Calu3 (cell line): ENCODE measurements at regions not wholly inside any gene's neighbourhood (a gene's known extent, or its start where the extent isn't known, plus 50 kb on each side); places are given as distances from the start of the nearest gene placed in this dataset.

Experiments used
- BruUV-seq: library from RNA; stranded (reverse); fragments of 400-500 nt; replicated peaks from 2 replicates; lab custom pipeline; 2021; lab: Mats Ljungman, UMichigan
- CTCF ChIA-PET: fragments of 300-600 bp; sonication (Branson Sonifier 250); formaldehyde crosslinking; loops from one replicate; lab custom pipeline; 2022; ENCODE audit warnings: antibody characterized with exemption; lab: Charles Lee
- DNase-seq: peaks from one replicate; pipeline ENCODE4 v3.0.0; 2022
- H3K27ac Mint-ChIP-seq: one replicate; pipeline ENCODE4 v1.8.0; 2022; ENCODE audit warnings: mixed read lengths; ENCODE audit not compliant: unreplicated experiment
- H3K27me3 Mint-ChIP-seq: one replicate; pipeline ENCODE4 v1.8.0; 2022; ENCODE audit warnings: mixed read lengths; ENCODE audit not compliant: unreplicated experiment
- H3K36me3 Mint-ChIP-seq: one replicate; pipeline ENCODE4 v1.8.0; 2022; ENCODE audit warnings: mild to moderate bottlenecking, moderate library complexity, mixed read lengths; ENCODE audit not compliant: insufficient read depth, unreplicated experiment
- H3K4me1 Mint-ChIP-seq: one replicate; pipeline ENCODE4 v1.8.0; 2022; ENCODE audit warnings: mild to moderate bottlenecking, low read depth, mixed read lengths; ENCODE audit not compliant: unreplicated experiment
- H3K4me3 Mint-ChIP-seq: one replicate; pipeline ENCODE4 v1.8.0; 2022; ENCODE audit warnings: mild to moderate bottlenecking, low read depth, moderate library complexity, mixed read lengths; ENCODE audit not compliant: unreplicated experiment
- H3K9me3 Mint-ChIP-seq: one replicate; pipeline ENCODE4 v1.8.0; 2022; ENCODE audit warnings: low read depth, mixed read lengths; ENCODE audit not compliant: unreplicated experiment
- intact Hi-C: fragments of 100-400 bp; cut with micrococcal nuclease; formaldehyde crosslinking; loops from one replicate; pipeline ENCODE4 v1.10.0; 2022; ENCODE audit not compliant: unreplicated experiment
- TF ChIP-seq, protein P1 (sequence below): fragments of 200-600 bp; IDR thresholded peaks from one replicate; pipeline ENCODE4 v1.8.0; 2022; ENCODE audit warnings: antibody characterized with exemption; ENCODE audit not compliant: unreplicated experiment

DNA sequence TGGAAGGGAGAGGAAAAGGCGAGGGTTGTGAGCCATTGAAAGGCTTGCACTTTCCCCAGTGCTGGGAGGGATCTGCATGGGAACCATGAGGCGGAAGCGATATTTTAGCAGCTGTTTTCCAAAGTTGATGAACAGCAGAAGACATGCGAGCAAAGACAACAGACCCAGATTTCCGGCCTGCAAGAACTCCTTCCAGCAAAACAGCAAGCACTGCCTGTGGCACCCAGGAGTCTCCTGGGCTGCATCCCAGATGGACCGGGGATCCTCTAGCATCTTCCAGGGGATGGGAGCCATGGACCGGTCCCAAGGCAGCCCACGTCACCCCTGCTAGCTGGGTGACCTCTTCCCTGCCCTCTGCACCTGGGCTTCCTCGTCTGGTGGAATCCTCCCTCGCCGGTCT is 162.8 kb downstream of the IRF8 start:
- TF ChIP-seq, protein P1, sequence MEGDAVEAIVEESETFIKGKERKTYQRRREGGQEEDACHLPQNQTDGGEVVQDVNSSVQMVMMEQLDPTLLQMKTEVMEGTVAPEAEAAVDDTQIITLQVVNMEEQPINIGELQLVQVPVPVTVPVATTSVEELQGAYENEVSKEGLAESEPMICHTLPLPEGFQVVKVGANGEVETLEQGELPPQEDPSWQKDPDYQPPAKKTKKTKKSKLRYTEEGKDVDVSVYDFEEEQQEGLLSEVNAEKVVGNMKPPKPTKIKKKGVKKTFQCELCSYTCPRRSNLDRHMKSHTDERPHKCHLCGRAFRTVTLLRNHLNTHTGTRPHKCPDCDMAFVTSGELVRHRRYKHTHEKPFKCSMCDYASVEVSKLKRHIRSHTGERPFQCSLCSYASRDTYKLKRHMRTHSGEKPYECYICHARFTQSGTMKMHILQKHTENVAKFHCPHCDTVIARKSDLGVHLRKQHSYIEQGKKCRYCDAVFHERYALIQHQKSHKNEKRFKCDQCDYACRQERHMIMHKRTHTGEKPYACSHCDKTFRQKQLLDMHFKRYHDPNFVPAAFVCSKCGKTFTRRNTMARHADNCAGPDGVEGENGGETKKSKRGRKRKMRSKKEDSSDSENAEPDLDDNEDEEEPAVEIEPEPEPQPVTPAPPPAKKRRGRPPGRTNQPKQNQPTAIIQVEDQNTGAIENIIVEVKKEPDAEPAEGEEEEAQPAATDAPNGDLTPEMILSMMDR, result no peak
- H3K27ac Mint-ChIP-seq, result no peak overlapping the region
- H3K9me3 Mint-ChIP-seq, result no peaks in the 10 kb centered on the region
- no peaks in the 10 kb centered on the region for H3K4me1 Mint-ChIP-seq
- no peak for DNase-seq
- intact Hi-C loops, result no loop called here
- H3K36me3 Mint-ChIP-seq, result no peaks in the 10 kb centered on the region
- peaks cover 89% of the 10 kb centered on the region for H3K27me3 Mint-ChIP-seq
- H3K4me3 Mint-ChIP-seq, result no peak overlapping the region
- CTCF ChIA-PET, result no interaction called here
- BruUV-seq, result no TSS peak

DNA sequence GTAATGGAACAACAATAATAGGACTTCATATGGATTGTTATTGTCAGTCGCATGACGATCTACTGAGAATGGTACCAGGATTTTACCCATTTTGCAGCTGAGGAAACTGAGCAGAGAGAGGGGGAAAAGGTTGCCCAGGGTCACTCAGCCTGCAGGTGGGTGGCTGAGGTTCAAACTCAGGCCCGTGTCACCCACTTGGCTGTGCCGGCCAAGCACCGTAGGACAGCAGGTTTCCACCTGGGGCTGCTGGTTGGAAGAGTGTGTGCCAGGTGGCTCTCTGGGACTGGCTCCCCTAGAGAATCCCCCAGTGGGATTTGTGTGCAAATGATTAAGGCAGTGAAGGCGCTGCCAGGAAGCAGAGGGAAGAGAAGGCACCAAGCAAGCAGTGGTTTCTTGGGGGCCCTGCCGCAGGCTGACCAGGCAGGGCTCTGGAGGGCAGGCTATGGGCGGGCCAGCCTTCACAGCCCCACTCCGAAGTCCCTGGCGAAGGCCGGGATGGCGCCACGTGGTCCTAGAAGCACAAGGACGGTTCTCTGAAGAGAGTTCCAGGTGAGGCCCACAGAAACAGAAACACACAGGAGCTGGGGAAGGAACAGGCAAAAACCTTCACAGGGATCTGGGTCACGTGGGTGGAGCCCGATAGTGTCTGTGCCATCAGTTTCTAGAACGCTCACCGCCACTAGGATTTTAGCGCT is 163.5 kb downstream of the IRF8 start:
- CTCF ChIA-PET, result no interaction called here
- no TSS peak for BruUV-seq
- Mint-ChIP-seq H3K4me1 (no peaks in the 10 kb centered on the region), H3K4me3 (no peak overlapping the region), H3K36me3 (no peaks in the 10 kb centered on the region), H3K9me3 (no peaks in the 10 kb centered on the region), H3K27ac (no peak overlapping the region), H3K27me3 (peaks cover 96% of the 10 kb centered on the region)
- TF ChIP-seq, protein P1, result no peak
- intact Hi-C loops, result no loop called here
- no peak for DNase-seq

DNA sequence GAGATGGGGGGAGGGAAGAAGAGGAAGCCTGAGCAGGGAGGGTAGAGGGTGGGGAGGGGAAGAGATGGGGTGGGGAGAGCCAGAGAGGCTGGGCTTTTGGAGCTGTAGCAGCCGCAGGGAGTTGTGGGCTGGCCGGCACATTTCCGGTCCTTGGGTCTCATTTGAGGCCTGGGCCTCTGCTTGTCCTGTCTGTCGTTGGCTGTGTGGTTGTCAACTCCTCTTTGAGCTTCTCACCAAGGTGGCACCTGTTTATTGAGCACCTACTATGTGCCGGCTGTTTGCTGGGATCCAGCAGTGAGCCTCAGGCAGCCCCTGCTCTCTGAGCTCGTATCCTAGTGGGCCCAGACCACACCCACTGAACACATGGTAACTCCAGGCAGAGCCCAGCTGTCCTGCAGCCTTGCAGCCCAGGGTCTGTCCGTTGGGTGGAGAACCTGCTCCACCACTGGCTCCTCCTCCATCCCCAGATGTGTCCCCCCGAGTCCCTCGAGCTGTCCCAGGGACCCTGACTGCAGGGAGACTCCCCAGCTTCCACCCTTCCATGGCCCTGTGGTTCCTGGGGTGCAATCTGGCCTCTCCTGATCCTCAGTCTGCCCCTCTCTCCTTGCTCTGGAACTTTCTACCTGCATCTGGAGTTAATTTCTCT is 164.9 kb downstream of the IRF8 start:
- BruUV-seq, result no TSS peak
- H3K36me3 Mint-ChIP-seq, result no peaks in the 10 kb centered on the region
- TF ChIP-seq, protein P1, result no peak
- intact Hi-C loops, result no loop called here
- no peak overlapping the region for H3K27ac Mint-ChIP-seq
- peaks cover 97% of the 10 kb centered on the region for H3K27me3 Mint-ChIP-seq
- CTCF ChIA-PET, result interaction anchor here (1.0 kb wide), 1 partner anchor 13 kb away, joined by 3 read pairs; no protein-coding TSS in a partner anchor
- no peak for DNase-seq
- no peaks in the 10 kb centered on the region for H3K9me3 Mint-ChIP-seq
- no peak overlapping the region for H3K4me3 Mint-ChIP-seq
- no peaks in the 10 kb centered on the region for H3K4me1 Mint-ChIP-seq

DNA sequence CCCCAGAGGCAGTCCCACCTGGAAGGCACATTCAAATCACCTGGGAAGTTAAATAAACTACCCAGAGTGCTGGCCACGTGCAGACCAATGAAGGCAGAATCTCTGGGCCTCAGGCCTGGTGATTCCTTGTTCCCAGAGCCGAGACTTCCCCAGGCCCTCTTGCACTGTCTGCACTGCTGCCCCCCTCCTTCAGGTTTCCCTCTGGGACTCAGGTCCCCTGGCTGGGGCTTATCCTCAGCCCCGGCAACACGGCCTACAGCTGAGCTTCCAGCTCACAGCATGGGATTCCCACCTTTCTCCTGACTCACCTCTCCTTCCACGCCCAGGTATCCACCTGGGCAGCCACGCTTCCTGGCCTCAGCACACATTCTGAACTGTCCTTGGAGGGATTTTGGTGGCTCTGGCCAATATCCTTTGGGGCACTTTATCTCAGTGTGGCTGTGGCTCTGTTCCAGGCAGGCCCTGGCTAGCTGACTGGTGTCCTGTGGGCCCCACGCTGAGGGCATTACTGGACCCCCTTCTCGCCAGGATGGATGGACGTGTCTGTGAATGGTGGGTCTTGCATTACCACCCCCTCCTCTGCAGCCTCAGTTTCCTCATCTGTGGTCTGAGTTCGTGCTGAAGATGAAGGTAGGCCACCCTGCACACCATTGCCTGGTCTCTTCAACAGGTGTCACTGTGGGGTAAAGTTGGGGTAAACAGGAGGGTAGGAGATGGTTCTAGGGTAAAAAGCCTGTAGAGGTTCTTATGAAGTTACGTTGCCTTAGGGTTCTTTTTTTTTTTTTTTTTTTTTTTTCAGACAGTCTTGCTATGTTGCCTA is 165.7 kb downstream of the IRF8 start:
- no peak for DNase-seq
- Mint-ChIP-seq H3K4me3 (no peak overlapping the region), H3K4me1 (no peaks in the 10 kb centered on the region), H3K36me3 (no peaks in the 10 kb centered on the region), H3K9me3 (no peaks in the 10 kb centered on the region), H3K27ac (no peak overlapping the region), H3K27me3 (peaks cover 97% of the 10 kb centered on the region)
- CTCF ChIA-PET, result interaction anchor here (1.0 kb wide), 1 partner anchor 14 kb away, joined by 3 read pairs; no protein-coding TSS in a partner anchor
- TF ChIP-seq, protein P1, result no peak
- no TSS peak for BruUV-seq
- intact Hi-C loops, result no loop called here
